Lower leg skin (tissue), 3 donors: ENCODE measurements at regions not wholly inside any gene's neighbourhood (a gene's known extent, or its start where the extent isn't known, plus 50 kb on each side); places are given as distances from the start of the nearest gene placed in this dataset.

Experiments used
- POLR2A ChIP-seq, 2 donors: fragments of 450-650 bp; IDR thresholded peaks; one replicate each; pipeline ENCODE4 v1.6.1; 2016 to 2017; ENCODE audit warnings: antibody characterized with exemption in 2 of 2, mild to moderate bottlenecking in 1 of 2, moderate library complexity in 1 of 2
- TF ChIP-seq, protein P1 (sequence below), 3 donors: fragments of 450-650 bp; IDR thresholded peaks; one replicate each; pipeline ENCODE4 v1.5.1; 2016; ENCODE audit warnings: antibody characterized with exemption in 3 of 3, mild to moderate bottlenecking in 3 of 3, moderate library complexity in 2 of 3

DNA sequence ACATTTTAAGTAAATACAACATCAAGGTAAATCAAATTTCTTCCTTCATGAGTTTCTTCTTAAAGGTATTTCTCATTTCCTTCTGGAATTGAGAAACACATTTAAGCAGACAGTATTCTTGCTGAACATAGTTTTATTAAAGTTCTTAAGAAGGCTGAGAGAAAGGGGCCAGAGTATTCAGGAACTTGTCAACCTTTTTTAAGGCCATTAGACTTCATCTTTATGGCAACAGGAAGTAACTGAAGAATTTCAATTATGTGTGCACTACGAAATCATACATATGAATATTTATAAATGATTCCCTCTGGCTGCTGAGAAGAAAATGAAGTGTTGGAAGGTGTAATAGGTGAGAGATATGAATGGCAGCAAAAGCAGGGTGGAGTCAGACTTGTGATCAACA, 829.4 kb upstream of the DPPA4 start:
- TF ChIP-seq, protein P1, sequence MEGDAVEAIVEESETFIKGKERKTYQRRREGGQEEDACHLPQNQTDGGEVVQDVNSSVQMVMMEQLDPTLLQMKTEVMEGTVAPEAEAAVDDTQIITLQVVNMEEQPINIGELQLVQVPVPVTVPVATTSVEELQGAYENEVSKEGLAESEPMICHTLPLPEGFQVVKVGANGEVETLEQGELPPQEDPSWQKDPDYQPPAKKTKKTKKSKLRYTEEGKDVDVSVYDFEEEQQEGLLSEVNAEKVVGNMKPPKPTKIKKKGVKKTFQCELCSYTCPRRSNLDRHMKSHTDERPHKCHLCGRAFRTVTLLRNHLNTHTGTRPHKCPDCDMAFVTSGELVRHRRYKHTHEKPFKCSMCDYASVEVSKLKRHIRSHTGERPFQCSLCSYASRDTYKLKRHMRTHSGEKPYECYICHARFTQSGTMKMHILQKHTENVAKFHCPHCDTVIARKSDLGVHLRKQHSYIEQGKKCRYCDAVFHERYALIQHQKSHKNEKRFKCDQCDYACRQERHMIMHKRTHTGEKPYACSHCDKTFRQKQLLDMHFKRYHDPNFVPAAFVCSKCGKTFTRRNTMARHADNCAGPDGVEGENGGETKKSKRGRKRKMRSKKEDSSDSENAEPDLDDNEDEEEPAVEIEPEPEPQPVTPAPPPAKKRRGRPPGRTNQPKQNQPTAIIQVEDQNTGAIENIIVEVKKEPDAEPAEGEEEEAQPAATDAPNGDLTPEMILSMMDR (IDR thresholded peaks at IDR 0.05) = no peak
- no peak for TF ChIP-seq POLR2A (IDR thresholded peaks at IDR 0.05)
